ENCODE measurements at regions not wholly inside any gene's neighbourhood (a gene's known extent, or its start where the extent isn't known, plus 50 kb on each side); places are given as distances from the start of the nearest gene placed in this dataset.
A peak's percentile ranks its signal among the peaks of the same experiment; 100 is the strongest.
"Not testable (repeated sequence)": the region's sequence is repeated elsewhere in the genome, so short reads cannot be mapped to it uniquely, and the experiment has no call there.

DNA sequence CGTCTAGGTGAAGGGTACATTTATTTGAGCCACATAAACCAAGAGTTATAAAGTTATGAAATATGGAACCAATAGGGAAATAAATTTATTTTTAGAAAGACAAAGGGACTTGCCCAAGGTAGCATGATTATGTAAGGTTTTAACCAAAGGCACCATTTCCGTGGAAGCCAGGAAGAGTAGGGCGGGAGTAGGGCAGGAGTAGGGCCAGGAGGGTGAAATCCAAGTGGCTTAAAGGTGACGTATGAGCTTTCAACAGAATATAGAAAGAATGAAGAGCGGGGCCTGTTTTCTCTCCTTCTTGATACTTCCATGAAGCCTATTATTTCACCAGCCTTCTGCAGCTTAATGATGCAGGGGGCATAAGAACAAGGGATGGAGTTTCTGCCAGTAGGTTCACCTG lies 91.7 kb upstream of the PNPLA4 start:
- ChIA-PET CTCF (no interaction called here), POLR2A (no interaction called here)
- Mint-ChIP-seq H3K36me3 (peaks cover 0 to 3% (median 0%) of the 10 kb centered on the region in 3 donors), H3K4me3 (no peak overlapping the region), H3K9me3 (no peaks in the 10 kb centered on the region), H3K27me3 (peaks cover 0 to 1% of the 10 kb centered on the region in 2 donors), H3K4me1 (no peaks in the 10 kb centered on the region), H3K27ac (no peak overlapping the region)
- Histone ChIP-seq H3K27me3 (ENCODE audit: insufficient read depth, low read length, poor library complexity, severe bottlenecking) (no peaks in the 10 kb centered on the region), H3K27ac (ENCODE audit: low read depth, low read length) (no peak overlapping the region), H3K9me3 (ENCODE audit: low read length) (no peaks in the 10 kb centered on the region), H3K4me1 (ENCODE audit: insufficient read depth, low read length) (no peaks in the 10 kb centered on the region), H3K4me3 (ENCODE audit: low read length) (no peak overlapping the region), H3K36me3 (ENCODE audit: insufficient read depth, low read length) (no peaks in the 10 kb centered on the region)
- no peak for DNase-seq

DNA sequence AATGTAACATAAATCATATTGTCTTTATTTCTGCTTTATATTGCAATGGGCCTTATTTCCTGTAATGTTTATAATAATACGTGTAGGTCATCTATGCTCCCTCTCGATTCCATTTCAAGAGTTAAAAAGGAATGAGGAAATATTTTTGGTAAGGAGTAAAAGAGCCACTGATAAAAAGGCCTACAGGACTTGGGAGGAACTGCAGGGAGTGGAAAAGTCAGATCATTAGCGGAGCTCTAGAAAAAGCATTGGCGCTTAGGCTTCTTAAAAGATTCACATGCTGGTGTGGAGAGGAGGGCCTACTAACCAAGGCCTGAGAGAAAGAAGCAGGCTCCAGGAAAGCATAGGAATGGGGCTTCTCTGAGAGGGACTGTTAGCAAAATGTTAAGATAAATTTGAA lies 82.9 kb upstream of the PNPLA4 start:
- H3K4me1 ChIP-seq (ENCODE audit: insufficient read depth, low read length): no peaks in the 10 kb centered on the region
- peaks cover 6 to 13% (median 7%) of the 10 kb centered on the region in 3 donors for H3K4me1 Mint-ChIP-seq
- H3K9me3 Mint-ChIP-seq: no peaks in the 10 kb centered on the region
- no peak overlapping the region for H3K4me3 Mint-ChIP-seq
- no peak overlapping the region for H3K27ac Mint-ChIP-seq
- H3K27me3 Mint-ChIP-seq: no peaks in the 10 kb centered on the region
- no peaks in the 10 kb centered on the region for H3K36me3 Mint-ChIP-seq
- H3K36me3 ChIP-seq (ENCODE audit: insufficient read depth, low read length): no peaks in the 10 kb centered on the region
- no peak overlapping the region for H3K27ac ChIP-seq (ENCODE audit: low read depth, low read length)
- ChIA-PET POLR2A (no interaction called here), CTCF (no interaction called here)
- H3K27me3 ChIP-seq (ENCODE audit: insufficient read depth, low read length, poor library complexity, severe bottlenecking): no peaks in the 10 kb centered on the region
- H3K4me3 ChIP-seq (ENCODE audit: low read length): no peak overlapping the region
- H3K9me3 ChIP-seq (ENCODE audit: low read length): no peaks in the 10 kb centered on the region
- DNase-seq: no peak

DNA sequence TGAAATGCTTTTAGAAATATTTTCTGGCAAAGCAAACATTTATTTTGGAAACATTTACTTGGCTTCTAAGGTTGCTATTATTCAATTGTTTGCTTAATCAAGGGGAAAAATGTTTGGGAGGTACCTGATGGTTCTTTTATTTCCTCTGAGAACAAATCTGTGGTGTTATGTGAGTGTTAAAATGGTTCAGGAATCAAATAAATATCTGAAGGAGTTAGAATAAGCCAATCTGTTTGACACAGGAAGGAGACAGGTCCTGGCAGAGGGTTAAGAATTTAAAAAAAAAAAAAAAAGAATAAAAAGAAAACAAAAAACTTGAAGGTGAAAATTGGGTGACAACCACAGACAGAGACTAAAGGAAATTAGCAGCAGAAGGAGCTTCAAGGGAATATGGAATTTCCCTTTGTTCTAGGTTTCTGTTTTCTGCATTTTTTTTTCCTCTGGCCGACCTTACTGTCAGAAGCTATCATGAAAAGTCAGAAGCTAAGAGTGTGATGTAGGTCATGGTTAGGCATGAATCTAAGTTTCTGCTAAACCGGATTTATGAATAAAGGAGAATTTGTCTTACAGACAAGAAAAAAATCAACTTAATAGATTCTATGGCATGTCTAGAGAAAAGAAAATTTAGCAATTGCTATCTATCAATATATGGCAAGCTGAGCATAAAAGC lies 78.6 kb upstream of the PNPLA4 start:
- H3K27ac Mint-ChIP-seq: peak overlapping the region in 6 of 8 donors; percentile 13 to 96 (median 82)
- Histone ChIP-seq H3K27me3 (ENCODE audit: insufficient read depth, low read length, poor library complexity, severe bottlenecking) (no peaks in the 10 kb centered on the region), H3K9me3 (ENCODE audit: low read length) (no peaks in the 10 kb centered on the region), H3K4me3 (ENCODE audit: low read length) (no peak overlapping the region), H3K27ac (ENCODE audit: low read depth, low read length) (no peak overlapping the region), H3K4me1 (ENCODE audit: insufficient read depth, low read length) (no peaks in the 10 kb centered on the region), H3K36me3 (ENCODE audit: insufficient read depth, low read length) (no peaks in the 10 kb centered on the region)
- POLR2A ChIA-PET: no interaction called here
- DNase-seq: no peak
- H3K36me3 Mint-ChIP-seq: peaks cover 0 to 3% (median 1%) of the 10 kb centered on the region in 3 donors
- H3K4me1 Mint-ChIP-seq: peaks cover 6 to 13% (median 7%) of the 10 kb centered on the region in 3 donors
- no peaks in the 10 kb centered on the region for H3K9me3 Mint-ChIP-seq
- H3K27me3 Mint-ChIP-seq: no peaks in the 10 kb centered on the region
- CTCF ChIA-PET: interaction anchor here (1.1 kb wide), 1 partner anchor 733 kb away, joined by 3 read pairs; no protein-coding TSS in a partner anchor
- peak overlapping the region in 2 of 7 donors; percentile 27 to 41 for H3K4me3 Mint-ChIP-seq

- POLR2A ChIA-PET: no interaction called here
- peaks cover 0 to 4% (median 0%) of the 10 kb centered on the region in 5 donors for H3K9me3 Mint-ChIP-seq
- H3K27me3 Mint-ChIP-seq: peaks cover 0 to 5% of the 10 kb centered on the region in 2 donors
- H3K27me3 ChIP-seq (ENCODE audit: insufficient read depth, low read length, poor library complexity, severe bottlenecking): no peaks in the 10 kb centered on the region
- H3K9me3 ChIP-seq (ENCODE audit: low read length): no peaks in the 10 kb centered on the region
- H3K27ac Mint-ChIP-seq: no peak overlapping the region
- H3K4me3 ChIP-seq (ENCODE audit: low read length): no peak overlapping the region
- no peaks in the 10 kb centered on the region for H3K36me3 ChIP-seq (ENCODE audit: insufficient read depth, low read length)
- DNase-seq: no peak
- H3K4me1 Mint-ChIP-seq: peaks cover 6 to 13% (median 7%) of the 10 kb centered on the region in 3 donors
- no peak overlapping the region for H3K27ac ChIP-seq (ENCODE audit: low read depth, low read length)
- no peak overlapping the region for H3K4me3 Mint-ChIP-seq
- no peaks in the 10 kb centered on the region for H3K4me1 ChIP-seq (ENCODE audit: insufficient read depth, low read length)
- peaks cover 0 to 3% (median 1%) of the 10 kb centered on the region in 3 donors for H3K36me3 Mint-ChIP-seq
- CTCF ChIA-PET: no interaction called here
These were observed 76.1 kb upstream of the PNPLA4 start for GRCh38 chrX:8003147-8003883.

DNA sequence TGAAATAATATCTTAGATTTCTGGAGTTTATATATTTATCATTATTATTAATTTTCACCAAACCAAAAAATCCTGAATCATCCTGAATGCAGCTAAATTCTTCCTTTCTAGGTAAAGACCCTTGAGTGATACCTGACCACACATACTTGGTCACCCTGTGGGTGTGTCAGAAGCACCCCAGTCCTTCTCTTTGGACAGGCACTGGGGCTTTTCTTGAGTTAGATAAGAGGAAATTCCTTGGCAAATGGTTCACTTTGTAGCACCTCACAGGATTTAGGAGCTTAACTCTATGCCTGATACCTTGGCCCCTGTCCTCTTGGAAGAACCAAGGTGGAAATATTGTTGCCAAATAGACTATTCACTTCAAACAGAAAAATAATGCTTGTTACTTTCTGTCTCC lies 69.6 kb upstream of the PNPLA4 start:
- no peak overlapping the region for H3K27ac Mint-ChIP-seq
- Histone ChIP-seq H3K27ac (ENCODE audit: low read depth, low read length) (no peak overlapping the region), H3K4me1 (ENCODE audit: insufficient read depth, low read length) (no peaks in the 10 kb centered on the region), H3K27me3 (ENCODE audit: insufficient read depth, low read length, poor library complexity, severe bottlenecking) (no peaks in the 10 kb centered on the region), H3K9me3 (ENCODE audit: low read length) (no peaks in the 10 kb centered on the region), H3K4me3 (ENCODE audit: low read length) (no peak overlapping the region), H3K36me3 (ENCODE audit: insufficient read depth, low read length) (no peaks in the 10 kb centered on the region)
- no peak for DNase-seq
- CTCF ChIA-PET: interaction anchor here (1.2 to 1.7 kb wide), 2 partner anchors 10 to 741 kb away, joined by 4 to 5 read pairs; no protein-coding TSS in a partner anchor
- H3K36me3 Mint-ChIP-seq: peaks cover 0 to 1% (median 0%) of the 10 kb centered on the region in 3 donors
- no peak overlapping the region for H3K4me3 Mint-ChIP-seq
- POLR2A ChIA-PET: no interaction called here
- H3K4me1 Mint-ChIP-seq: no peaks in the 10 kb centered on the region
- H3K27me3 Mint-ChIP-seq: peaks cover 0 to 5% of the 10 kb centered on the region in 2 donors
- H3K9me3 Mint-ChIP-seq: peaks cover 0 to 5% (median 0%) of the 10 kb centered on the region in 5 donors

DNA sequence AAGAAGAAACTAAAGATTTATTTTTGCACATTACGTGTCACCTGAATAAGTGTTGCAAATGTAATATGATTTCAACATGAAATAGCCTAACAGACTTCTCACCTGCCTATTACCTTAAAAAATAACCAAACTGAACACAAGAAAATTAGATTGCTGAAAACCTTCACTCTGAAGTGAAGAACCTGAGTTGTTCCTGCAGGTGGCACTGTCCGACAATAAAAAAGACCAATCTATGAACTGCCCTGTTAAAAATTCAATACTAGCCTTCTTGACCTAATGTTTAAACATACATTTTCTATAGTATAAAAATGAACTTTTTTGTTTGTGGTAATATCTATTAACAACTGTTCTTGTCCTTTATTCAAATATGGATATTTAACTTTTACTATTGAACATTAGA lies 69.2 kb upstream of the PNPLA4 start:
- H3K36me3 Mint-ChIP-seq: peaks cover 0 to 1% (median 0%) of the 10 kb centered on the region in 3 donors
- CTCF ChIA-PET: interaction anchor here (1.2 to 1.7 kb wide), 2 partner anchors 11 to 742 kb away, joined by 4 to 5 read pairs; no protein-coding TSS in a partner anchor
- no peak overlapping the region for H3K27ac ChIP-seq (ENCODE audit: low read depth, low read length)
- POLR2A ChIA-PET: no interaction called here
- H3K36me3 ChIP-seq (ENCODE audit: insufficient read depth, low read length): no peaks in the 10 kb centered on the region
- H3K4me1 ChIP-seq (ENCODE audit: insufficient read depth, low read length): no peaks in the 10 kb centered on the region
- no peaks in the 10 kb centered on the region for H3K27me3 ChIP-seq (ENCODE audit: insufficient read depth, low read length, poor library complexity, severe bottlenecking)
- H3K27ac Mint-ChIP-seq: no peak overlapping the region
- no peaks in the 10 kb centered on the region for H3K4me1 Mint-ChIP-seq
- DNase-seq: peak in 4 of 5 donors; percentile 1 to 13 (median 12)
- peaks cover 0 to 5% of the 10 kb centered on the region in 2 donors for H3K27me3 Mint-ChIP-seq
- no peak overlapping the region for H3K4me3 ChIP-seq (ENCODE audit: low read length)
- H3K4me3 Mint-ChIP-seq: no peak overlapping the region
- peaks cover 0 to 5% (median 0%) of the 10 kb centered on the region in 5 donors for H3K9me3 Mint-ChIP-seq
- no peaks in the 10 kb centered on the region for H3K9me3 ChIP-seq (ENCODE audit: low read length)

DNA sequence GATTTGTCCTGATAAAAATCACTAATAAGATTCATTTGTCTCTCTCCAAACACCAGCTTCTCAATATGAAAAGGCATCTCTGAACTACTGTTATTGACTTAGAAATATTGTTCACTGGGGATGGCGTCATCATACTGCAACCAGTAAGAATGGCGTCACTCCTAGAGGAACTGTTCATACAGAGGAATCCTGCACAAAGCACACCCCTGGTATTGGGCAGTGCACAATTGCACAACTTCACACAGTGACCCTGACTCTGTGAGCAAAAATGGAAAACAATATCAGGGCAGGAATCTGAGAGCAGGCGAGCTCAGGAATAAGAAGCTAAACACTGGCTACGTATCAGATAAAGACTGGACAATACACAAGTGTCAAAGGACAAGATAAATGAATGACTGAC lies 66.7 kb upstream of the PNPLA4 start:
- Histone ChIP-seq H3K4me3 (ENCODE audit: low read length) (no peak overlapping the region), H3K36me3 (ENCODE audit: insufficient read depth, low read length) (no peaks in the 10 kb centered on the region), H3K27me3 (ENCODE audit: insufficient read depth, low read length, poor library complexity, severe bottlenecking) (no peaks in the 10 kb centered on the region), H3K9me3 (ENCODE audit: low read length) (no peaks in the 10 kb centered on the region), H3K4me1 (ENCODE audit: insufficient read depth, low read length) (no peaks in the 10 kb centered on the region), H3K27ac (ENCODE audit: low read depth, low read length) (no peak overlapping the region)
- ChIA-PET CTCF (interaction anchor here (1.7 kb wide), 1 partner anchor 745 kb away, joined by 8 read pairs; no protein-coding TSS in a partner anchor), POLR2A (no interaction called here)
- Mint-ChIP-seq H3K27me3 (peaks cover 0 to 1% of the 10 kb centered on the region in 2 donors), H3K27ac (no peak overlapping the region), H3K4me3 (no peak overlapping the region), H3K36me3 (no peaks in the 10 kb centered on the region), H3K4me1 (no peaks in the 10 kb centered on the region), H3K9me3 (peaks cover 0 to 5% (median 0%) of the 10 kb centered on the region in 5 donors)
- no peak for DNase-seq

GRCh38 chrX:7988013-7988759 lies 61.0 kb upstream of the PNPLA4 start:
- H3K4me3 Mint-ChIP-seq; H3K27me3 Mint-ChIP-seq; H3K36me3 Mint-ChIP-seq; CTCF ChIA-PET; H3K4me3 ChIP-seq (ENCODE audit: low read length); POLR2A ChIA-PET; DNase-seq; H3K9me3 ChIP-seq (ENCODE audit: low read length); H3K27me3 ChIP-seq (ENCODE audit: insufficient read depth, low read length, poor library complexity, severe bottlenecking); H3K9me3 Mint-ChIP-seq; H3K27ac Mint-ChIP-seq; H3K27ac ChIP-seq (ENCODE audit: low read depth, low read length); H3K4me1 ChIP-seq (ENCODE audit: insufficient read depth, low read length); H3K4me1 Mint-ChIP-seq; H3K36me3 ChIP-seq (ENCODE audit: insufficient read depth, low read length): not testable (repeated sequence)
